Stimulated activated CD8-positive, alpha-beta memory T cell treated with anti-CD3 and anti-CD28 coated beads, Interleukin-15, amount 100 ng/mL, for 48 hours (primary cell): ENCODE measurements at regions not wholly inside any gene's neighbourhood (a gene's known extent, or its start where the extent isn't known, plus 50 kb on each side); places are given as distances from the start of the nearest gene placed in this dataset.

Experiments used
- DNase-seq, 2 donors: peaks; one replicate each; pipeline ENCODE4 v3.0.0-alpha.2; 2020; ENCODE audit warnings: low read depth in 2 of 2

DNA sequence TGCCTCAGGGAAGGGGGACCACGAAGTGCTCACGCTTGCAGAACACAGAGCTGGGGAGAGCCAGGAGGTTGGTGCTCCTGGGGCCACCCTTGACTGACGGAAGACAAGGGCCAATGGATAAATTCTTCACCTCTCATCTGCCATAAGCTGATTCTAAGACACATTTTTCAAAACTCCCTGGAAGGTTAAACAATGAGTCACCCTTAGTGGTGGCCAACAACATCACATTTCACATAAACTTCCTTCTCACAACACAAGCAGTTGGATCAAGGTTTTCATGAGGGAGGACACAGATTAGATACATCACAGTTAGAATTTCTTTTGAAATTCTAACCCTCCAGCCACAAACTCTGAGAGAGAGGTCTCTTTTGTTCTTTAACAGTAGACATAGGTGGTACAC, 713.6 kb upstream of the POU3F3 start:
- DNase-seq: no peak

DNA sequence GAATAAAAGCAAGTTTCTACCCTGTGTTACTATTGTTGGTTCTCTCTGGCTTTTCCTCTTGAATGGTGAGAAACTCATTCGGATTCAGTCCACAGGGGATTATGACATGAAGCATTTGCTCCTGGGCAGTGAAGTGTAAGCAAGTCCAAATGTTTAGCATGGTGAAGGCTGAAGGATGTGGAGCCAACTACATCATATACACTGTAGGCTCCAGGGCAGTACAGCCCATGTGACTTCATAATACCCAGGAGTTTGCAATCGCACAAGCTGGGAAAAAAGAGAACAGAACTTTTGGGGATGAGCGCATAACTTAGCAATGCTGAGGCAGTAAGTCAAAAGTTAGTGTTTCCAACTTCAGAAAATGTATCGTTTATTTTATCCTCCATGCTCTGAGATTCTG, 695.7 kb upstream of the POU3F3 start:
- no peak for DNase-seq

DNA sequence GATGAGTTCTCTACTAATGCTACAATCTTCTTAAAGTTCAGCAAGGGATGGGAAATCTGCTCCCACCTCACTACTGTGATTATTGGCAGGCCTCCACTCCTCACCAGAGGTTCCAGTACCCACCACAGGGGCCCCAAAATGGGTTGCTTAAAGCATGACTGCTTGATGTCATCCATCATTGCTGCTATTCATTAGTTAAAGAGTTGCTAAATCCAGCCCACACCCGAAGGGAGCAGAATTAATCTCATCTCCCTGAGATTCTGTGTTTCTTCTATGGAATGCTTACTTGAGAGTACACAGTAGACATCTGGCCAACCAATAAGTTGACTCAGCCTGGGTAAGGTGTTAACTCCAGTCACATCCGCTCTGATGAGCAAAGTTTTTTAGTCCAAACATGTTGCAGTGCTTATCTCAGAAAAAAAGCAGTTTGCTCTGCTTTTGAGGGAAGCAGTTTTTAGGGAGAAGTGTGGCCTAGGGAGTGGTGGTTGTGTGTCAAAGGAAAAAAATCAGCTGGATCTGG, 690.2 kb upstream of the POU3F3 start:
- DNase-seq: no peak

DNA sequence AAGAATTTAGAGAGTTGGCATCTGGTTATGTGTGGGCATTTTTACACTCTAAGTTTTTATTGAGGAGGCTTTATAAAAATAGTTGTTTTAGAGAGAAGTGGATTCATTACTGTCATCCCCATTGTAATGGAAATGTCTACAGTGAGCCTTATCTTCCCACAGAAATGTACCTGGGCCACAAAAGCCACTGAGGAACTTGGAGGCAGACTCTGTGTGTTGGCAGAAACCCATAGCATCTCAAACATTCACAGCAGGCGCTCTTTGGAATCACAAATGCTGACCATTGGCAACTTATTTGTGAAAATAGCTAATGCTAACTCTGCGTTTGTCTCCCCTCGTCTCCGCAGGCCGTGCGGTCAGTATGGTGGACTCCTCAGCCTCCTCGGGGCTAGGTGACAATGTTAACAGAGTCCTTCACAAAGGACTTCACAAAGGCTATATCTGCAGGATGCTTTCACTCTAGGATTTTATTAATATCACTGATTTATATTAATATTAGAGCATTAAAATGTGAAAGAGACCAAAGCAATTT, 689.1 kb upstream of the POU3F3 start:
- no peak for DNase-seq

DNA sequence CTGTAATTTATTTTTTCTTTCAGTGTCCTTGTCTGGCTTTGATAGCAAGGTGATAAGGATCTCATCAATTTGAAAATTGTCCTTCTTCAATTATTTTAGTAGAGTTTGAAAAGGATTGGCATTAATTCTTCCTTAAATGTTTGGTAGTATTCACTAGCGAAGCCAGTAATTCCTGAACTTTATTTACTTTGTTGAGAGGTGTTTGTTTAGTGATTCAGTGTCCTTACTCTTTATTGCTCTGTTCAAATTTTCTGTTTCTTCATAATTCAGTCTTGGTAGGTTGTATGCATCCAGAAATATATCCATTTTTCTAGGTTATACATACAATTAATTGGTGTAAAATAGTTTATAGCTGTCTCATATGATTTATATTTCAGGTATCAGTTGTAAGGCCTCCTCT, 676.7 kb upstream of the POU3F3 start:
- no peak for DNase-seq

DNA sequence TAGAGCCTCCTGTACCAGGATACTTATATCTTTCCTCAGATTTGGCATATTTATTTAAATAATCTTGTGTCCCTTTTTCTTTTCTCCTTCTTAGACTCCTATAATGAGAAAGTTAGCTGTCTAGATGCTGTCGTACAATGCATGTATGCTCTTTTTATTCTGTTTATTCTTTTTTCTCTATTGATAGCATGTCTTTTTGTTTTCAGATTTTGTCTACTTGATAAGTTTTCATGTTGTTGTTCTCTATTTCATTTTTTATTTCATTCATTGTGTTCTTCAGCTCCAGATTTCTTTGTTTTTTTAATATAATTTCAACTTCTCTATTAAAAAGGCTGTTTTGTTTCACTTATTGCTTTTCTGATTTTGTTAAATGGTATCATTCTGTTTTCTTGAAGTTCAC, 674.3 kb upstream of the POU3F3 start:
- DNase-seq: no peak

DNA sequence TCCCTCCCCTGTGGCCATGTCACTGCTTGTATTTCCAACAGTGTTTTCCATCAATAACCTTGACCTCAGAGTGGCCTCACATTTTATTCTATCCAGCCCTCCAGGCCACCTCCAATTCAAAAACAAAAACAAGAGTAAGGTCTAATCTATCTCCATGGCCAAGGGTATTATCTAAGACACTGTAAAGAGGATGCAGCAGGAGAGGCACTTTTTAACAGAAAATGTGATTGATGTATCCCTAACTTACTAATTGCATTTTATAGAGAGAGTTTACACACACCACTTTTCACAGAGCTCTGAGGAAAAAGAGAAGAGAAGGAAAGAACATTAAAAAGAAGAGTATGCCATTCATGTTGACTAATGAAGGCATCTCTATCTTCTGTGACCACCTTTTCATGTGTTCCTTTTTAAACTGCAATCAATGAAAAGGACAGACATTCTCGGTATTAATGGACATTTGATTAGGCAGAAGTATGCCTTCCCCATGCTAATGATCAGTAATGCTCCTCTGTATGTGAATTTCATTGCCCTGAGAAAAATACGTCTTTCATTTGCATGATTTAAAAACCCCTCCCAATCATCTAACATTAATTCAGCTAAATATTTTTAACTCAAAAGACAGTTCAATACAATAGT, 653.3 kb upstream of the POU3F3 start:
- no peak for DNase-seq

DNA sequence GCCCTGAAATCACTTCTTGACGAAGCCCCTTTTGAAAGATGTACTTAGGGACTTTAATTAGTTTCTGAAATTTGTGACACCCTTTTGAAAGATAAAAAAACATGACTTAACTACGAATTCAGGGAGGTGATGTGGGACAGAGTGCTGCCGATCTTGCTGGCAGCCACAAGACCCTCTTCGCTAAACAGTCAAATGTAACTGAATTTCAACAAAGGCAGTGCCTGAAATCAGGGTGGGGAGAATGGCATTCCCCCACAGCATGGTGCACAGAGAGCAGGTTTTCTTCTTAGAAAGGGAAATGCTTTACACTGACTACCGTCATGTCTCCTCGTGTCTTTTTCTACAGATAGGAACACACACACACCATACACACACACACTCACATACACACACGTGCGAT, 640.2 kb upstream of the POU3F3 start:
- no peak for DNase-seq

DNA sequence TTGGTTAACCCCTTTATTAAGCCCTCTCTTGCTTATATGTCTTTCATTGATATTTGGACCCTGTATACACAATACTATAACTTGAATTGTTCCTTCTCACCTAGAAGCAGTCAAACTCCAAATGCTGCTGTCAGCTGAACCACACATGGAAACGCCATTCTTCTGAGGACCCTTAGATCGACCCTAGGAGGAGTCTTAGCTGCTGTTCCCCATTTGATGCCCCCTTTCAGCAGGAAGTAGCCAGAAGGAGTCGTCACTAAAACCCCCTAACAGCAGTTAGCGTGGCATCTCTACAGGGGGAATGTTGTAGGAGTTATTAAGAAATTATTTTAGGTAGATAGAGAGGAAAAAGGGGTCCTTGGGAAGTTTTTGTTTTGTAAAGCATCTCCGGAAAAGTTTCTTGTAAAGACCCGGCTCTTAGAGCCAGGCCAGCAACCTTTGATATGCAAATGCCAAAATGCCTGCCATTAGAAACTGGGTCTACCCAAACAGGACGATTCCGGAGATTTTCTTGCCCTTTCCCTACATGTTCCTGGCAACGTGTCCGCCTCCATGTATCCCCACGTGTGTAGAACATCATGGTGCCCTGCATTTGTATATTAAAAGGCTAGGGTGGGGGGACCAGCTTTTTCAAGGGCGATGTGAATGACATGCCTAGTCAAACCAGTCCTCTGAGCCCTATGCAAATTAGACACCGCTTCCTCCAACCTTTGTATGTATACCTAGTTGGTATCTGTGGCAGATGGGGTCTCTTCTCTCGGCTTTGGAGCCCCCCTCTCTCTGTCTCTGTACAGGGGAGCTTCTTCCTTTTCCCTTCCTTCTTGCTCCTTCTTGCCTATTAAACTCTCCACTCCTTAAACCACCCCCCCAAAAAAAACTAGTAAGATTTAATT, 638.4 kb upstream of the POU3F3 start:
- DNase-seq: no peak

DNA sequence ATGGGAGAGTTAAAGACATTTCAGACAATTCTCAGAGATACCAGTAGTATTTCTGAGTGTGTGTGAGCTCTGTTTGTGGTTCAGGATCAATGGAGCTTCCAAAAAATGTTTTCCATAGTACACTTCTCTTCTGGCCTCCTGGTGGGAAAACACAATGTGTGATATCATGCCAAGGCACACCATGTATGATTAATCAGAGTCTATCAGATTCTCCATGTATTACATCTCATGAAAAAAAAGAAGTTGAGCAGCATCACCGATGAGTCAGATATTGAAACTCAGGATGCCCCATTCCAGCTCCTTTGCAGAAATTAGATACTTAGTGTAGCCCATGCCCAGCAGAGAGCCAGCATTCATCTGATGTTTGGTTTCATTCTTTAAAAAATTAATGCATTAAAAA, 620.3 kb upstream of the POU3F3 start:
- no peak for DNase-seq

DNA sequence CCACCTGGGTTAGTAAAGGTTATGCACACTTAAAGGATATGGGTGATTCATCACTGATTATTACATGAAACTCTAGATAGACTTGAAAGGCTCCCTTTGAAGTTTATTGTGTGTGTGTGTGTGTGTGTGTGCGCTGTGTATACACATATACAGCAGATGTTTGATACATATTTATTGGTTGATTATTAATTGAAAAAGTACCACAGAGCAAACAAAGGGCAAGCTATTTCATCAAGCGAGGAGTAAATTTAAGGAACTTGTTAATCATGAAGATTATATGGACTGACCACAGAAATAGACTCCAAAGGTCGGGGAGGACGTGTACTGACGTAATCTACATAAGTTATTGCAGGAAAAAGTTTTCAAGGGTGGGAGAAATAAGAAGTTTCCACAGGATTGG, 617.4 kb upstream of the POU3F3 start:
- no peak for DNase-seq

DNA sequence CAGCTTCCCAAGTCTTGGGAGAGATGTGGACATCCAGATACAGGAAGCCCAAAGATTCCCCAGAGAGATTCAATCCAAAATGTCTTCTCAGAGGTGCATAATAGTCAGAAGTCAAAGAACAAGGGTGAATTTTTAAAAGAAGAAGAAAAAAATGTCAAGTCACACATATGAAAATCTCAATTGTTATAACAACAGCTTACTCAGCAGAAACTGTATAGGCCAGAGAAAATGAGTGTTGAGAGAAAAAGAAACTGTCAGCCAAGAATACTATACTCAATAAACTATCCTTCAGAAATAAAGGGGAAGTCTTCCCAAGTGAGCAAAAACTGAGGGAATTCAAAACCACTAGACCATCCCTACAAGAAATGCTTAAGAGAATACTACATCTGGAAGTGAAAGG, 612.9 kb upstream of the POU3F3 start:
- DNase-seq: no peak

DNA sequence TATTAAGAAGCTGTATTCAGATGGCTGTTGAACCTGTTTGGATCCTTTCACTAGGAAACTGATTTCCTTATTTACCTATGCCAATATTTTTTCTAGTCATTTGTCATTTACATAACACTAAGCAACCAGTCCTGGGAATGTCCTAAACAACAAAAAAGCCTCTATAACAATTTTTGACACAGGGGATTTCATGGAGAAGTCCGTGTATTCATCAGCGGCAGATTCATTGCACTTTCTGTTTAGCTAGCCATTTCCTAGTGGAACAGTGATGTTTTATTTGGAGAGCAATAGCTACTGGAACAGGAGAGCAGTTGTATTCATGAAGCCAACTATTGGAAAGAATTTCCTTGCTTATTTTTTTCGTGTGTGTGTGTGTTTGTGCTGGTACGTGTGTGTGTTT, 604.3 kb upstream of the POU3F3 start:
- DNase-seq: no peak

DNA sequence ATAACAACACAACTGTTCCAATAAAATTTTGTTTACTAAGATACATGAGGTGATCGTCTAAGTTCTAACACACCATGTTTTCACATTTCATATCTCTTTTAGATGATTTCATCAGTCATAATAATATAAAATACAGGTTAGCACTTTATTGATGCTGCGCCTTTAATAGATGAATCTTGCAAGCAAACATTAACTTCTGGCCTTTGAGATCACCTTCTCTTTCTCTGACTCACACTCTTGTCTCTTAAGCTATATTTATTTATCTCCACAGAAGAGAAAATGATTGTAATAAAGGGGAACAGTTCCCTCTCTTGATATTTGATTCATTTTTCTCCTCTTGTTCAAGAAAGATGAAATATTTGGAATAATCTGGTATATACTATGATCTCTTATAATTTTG, 603.3 kb upstream of the POU3F3 start:
- DNase-seq: no peak

DNA sequence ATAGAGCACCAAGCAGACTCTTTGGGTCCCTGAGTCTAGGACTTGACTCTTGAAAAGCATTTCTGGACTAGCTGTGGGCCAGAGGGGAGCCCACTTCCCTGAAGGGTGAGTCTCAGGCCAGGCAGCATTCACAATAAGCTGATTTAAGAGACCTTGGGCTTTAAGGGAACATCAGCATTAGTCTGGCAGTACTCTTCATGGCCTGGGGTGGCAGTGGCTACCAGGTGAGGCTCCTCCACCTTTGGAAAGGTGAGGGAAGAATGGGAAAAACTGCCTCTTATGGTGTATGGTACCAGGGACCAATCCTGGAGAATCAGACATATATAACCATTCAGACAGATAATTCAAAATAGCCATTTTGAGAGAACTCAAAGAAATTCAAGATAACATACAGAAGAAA, 599.9 kb upstream of the POU3F3 start:
- DNase-seq: no peak

DNA sequence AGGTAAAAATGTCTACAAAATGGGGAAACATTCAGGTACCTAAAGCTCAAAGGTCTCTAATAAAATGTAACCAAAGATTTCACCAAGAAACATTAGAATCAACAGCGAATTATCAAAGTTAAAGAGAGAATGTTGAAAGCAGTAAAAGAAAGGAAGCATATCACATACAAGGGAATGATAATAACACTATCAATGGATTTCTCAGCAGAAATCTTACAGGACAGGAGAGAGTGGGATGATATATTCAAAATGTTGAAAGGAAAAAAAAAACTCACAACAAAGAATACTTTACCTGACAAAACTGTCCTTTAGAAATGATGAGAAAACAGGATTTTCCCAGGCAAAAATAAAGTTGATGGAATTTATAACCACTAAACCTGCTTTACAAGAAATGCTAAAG, 591.2 kb upstream of the POU3F3 start:
- DNase-seq: no peak

DNA sequence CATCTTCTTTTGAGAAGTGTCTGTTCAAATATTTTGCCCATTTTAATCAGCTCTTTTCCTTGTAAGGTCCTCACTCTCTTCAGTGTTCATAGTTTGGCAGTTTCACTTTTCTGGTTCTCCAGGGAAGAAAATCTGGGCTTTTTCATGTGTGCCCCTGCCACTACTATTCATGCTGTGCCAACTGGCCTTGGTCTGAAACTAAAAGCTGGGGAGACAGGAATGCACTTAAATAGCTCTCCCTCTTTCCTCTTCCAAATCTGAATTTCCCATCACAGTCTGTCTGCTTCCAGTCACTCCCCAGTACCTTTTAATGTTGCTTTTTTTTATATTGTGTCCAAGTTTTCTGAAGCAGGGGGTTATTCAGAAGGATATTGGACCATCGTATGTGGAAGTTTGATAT, 574.3 kb upstream of the POU3F3 start:
- no peak for DNase-seq

DNA sequence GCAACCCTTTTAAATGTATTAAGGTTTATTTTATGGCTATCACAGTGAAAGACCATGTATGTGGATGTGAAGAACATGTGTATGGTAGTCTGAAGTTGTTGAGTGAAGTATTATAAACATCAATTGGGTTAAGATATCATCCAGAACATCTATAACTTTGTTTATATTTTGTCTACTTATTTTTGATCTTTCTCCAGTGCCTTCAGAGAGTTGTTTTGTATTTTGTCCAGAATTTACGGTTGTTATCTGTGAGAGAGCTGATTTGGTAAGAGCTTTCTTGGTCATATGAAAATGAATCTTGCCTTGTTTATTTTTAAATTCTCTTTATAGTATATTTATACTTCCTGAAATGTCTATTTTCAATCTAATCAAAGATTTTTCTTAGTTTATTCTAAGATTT, 573.7 kb upstream of the POU3F3 start:
- no peak for DNase-seq

DNA sequence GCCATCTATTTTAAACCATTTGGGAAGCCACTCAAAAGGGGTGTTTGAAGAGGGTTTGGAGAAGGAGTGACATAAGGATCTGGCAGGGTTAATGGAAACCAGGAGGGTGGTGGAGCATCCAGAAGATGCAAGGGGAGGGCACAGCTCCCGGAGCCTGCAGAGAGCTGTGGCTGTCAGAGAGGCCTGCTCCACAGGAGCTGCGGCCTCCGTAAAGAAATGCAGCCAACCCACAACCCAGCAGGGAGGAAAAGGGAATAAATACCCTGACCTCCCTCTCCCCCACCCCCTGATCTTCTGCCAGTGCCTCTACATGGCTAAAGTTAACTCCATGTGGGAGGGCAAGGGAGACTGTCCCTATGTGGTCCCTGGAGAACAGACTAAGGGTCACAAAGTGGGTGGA, 567.1 kb upstream of the POU3F3 start:
- no peak for DNase-seq

DNA sequence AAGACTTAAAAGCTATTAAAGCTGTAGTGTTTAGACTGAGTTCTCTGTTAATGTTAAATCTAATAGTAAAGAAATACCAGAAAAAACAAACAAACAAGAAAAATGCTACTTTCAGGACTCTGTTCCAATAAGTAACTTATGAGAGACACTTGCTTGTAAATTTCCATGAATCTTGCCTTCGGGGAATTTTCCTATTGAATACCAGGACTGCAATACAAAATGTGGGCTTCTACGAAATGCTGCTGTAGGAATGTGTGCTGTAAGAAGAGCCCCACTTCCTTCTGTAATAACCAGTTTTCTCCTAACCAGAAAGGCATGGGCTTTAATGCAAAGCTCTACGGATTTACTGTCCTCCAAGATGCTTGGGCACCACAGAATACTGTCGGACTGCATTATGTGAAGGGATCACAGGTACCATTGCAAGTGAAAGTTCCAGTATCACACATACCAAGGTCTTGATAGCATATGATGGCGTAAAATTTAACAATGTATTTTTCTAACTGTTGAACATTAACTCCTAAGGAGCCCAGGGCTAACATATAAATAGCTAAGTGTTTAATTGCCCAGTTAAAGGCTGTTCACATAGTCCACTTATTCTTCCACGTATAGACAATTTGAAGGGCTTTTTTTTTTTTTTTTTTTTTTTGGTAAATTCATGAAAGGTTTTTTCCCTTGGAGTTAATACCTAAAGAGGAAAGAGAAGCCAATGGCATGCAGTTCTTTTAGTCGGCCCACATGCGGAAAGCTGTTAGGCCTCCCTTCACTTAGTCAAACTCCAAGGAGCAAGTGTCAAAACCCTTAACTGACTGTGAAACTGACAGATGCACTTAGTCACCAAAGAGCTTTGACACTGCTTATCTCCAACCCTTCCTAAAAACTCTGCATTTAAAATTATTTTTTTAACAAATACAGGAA, 564.0 kb upstream of the POU3F3 start:
- DNase-seq: no peak

DNA sequence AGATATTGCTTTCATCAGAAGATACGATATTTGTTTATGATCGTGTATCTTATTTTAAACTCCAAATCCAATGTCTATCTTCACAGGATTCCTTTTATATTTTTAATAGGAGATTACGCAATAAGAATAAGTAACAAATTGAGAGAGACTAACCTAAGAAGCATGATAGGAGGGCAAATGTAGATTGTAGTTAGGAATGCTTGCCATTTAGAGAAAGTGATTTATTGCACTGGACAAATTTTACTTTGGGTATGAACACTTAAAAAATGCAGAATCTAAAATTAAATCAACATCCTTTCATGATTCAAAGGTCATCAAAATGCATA, 563.4 kb upstream of the POU3F3 start:
- DNase-seq: no peak

DNA sequence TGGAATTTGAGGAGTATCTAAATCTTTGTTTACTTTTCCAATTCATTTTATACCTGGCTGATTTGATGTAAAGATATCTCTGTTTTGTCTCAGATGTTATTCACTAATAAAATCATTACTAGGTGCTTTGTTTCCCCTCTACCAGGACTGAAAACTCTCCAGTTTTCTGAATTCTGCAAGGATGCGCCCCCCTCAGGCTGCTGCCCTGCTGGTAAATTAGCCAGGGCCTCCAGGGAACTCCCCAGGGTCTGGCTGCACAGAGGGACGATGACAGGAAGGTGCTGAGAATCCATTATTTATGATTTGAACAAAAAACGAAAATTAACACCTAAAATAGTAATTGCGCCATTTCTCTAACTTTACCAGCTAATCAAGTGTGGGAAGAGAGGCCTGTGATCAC, 541.2 kb upstream of the POU3F3 start:
- DNase-seq: no peak
